ENCODE measurements at regions not wholly inside any gene's neighbourhood (a gene's known extent, or its start where the extent isn't known, plus 50 kb on each side); places are given as distances from the start of the nearest gene placed in this dataset.

DNA sequence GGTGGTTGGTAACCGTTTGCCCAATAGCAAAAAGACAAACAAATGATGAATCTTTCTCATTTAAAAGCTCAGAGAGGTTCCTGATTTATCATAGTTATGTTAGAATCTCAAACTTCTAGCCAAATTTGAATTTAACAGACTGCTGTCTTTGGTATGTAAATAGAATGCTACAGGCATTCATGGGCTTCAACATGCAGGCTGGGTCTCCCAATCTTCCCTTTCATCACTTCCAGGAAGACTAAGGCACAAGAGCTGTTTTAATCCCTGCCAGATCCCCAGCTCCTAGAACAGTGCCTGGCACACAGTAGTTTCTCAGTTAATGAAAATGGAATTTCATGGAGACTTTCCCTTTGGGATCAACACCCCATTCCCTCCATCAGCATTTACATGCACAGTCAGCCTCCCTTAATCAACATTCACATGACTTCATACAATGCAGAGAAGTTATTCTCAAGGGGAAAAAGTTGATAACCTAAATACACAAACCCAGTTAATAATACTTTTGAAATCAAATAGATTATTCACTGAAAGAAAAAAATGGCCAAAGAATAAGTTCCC lies 107.6 kb upstream of the C1QTNF7 start:
- TF ChIP-seq, protein P1, sequence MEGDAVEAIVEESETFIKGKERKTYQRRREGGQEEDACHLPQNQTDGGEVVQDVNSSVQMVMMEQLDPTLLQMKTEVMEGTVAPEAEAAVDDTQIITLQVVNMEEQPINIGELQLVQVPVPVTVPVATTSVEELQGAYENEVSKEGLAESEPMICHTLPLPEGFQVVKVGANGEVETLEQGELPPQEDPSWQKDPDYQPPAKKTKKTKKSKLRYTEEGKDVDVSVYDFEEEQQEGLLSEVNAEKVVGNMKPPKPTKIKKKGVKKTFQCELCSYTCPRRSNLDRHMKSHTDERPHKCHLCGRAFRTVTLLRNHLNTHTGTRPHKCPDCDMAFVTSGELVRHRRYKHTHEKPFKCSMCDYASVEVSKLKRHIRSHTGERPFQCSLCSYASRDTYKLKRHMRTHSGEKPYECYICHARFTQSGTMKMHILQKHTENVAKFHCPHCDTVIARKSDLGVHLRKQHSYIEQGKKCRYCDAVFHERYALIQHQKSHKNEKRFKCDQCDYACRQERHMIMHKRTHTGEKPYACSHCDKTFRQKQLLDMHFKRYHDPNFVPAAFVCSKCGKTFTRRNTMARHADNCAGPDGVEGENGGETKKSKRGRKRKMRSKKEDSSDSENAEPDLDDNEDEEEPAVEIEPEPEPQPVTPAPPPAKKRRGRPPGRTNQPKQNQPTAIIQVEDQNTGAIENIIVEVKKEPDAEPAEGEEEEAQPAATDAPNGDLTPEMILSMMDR (IDR thresholded peaks at IDR 0.05; ENCODE audit: low read depth, low read length, poor library complexity, severe bottlenecking): no peak
- no peak for TF ChIP-seq EZH2phosphoT487 (IDR thresholded peaks at IDR 0.05; ENCODE audit: borderline replicate concordance, low read length)

All from DOHH2 (cell line).